AG04450 (cell line): ENCODE measurements at regions not wholly inside any gene's neighbourhood (a gene's known extent, or its start where the extent isn't known, plus 50 kb on each side); places are given as distances from the start of the nearest gene placed in this dataset.

Experiments
- CTCF ChIA-PET: fragments of 300-600, 350-600 bp; formaldehyde crosslinking; extraction: SDS; loops from one replicate; lab custom pipeline; 2022; ENCODE audit warnings: antibody characterized with exemption, inconsistent platforms; lab: Charles Lee
- POLR2A ChIA-PET: fragments of 350-600 bp; formaldehyde crosslinking; extraction: SDS; loops from one replicate; lab custom pipeline; 2021; ENCODE audit warnings: antibody characterized with exemption, inconsistent platforms; lab: Yijun Ruan, JAX
- DNase-seq: peaks from one replicate; pipeline ENCODE4 v3.0.0-alpha.2; 2011; ENCODE audit warnings: low read depth, low spot score
- H3K27ac ChIP-seq: one replicate; pipeline ENCODE4 v1.5.1; 2012; ENCODE audit warnings: low read depth, low read length, control low read depth
- H3K27me3 ChIP-seq: one replicate; pipeline ENCODE4 v1.6.0; 2012; ENCODE audit warnings: low read length; ENCODE audit not compliant: control insufficient read depth, insufficient read depth
- H3K4me3 ChIP-seq: 2 replicates; pipeline ENCODE4 v1.5.1; 2011; ENCODE audit warnings: mild to moderate bottlenecking, low read depth, low read length, control low read depth
- H3K9me3 ChIP-seq: 2 replicates; pipeline ENCODE4 v1.5.1; 2012; ENCODE audit warnings: low read length; ENCODE audit not compliant: control insufficient read depth, insufficient read depth
- TF ChIP-seq, protein P1 (sequence below): IDR thresholded peaks from 2 replicates; pipeline ENCODE4 v1.5.1; 2011; ENCODE audit warnings: low read depth, low read length, control low read depth, inconsistent platforms

DNA sequence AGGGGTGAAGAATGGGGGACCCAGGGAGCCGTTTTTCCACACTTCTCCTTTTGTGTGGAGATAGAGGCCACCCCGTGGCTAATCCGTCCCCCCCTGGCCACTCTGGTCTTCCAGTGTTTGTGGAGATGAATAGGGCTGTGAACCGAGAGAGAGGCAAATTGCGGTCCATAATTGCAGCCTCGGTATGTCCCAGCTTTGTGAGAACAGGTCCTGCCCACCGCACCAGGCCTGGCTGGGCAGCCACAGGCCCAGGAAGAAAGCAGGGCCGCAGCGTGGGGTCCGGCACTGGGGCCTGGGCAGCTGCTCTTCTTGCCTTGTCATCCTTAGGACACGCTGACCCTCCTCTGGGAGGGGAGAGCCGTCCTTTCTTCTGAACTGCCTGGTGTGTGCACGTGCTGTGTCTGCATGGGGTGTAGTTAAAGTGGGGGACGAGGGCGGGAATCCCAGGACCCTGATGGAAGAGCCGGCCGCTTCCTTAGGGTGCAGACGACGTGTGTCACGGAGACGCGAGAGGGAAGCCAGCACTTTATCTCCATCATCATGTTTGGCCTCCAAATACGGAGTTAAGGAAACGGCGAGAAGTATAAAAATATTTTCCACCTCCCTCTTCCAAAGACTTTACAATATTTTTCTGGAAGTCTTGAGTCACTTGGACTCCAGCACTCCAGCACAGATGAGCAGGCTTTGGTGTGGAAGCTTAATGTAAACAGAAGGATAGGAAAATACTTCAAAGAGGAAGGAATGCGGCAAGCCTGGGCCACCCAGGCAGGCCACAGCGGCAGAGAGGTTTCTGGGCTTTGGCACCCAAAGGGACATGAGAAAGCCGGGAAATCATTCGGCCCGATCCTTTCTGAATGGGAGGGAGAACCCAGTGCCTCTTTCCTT lies 1248.4 kb downstream of the BRD1 start:
- no peak overlapping the region for H3K4me3 ChIP-seq
- peaks cover 74% of the 10 kb centered on the region for H3K9me3 ChIP-seq
- H3K27me3 ChIP-seq: no peaks in the 10 kb centered on the region
- ChIA-PET CTCF (no interaction called here), POLR2A (no interaction called here)
- DNase-seq: no peak
- TF ChIP-seq, protein P1, sequence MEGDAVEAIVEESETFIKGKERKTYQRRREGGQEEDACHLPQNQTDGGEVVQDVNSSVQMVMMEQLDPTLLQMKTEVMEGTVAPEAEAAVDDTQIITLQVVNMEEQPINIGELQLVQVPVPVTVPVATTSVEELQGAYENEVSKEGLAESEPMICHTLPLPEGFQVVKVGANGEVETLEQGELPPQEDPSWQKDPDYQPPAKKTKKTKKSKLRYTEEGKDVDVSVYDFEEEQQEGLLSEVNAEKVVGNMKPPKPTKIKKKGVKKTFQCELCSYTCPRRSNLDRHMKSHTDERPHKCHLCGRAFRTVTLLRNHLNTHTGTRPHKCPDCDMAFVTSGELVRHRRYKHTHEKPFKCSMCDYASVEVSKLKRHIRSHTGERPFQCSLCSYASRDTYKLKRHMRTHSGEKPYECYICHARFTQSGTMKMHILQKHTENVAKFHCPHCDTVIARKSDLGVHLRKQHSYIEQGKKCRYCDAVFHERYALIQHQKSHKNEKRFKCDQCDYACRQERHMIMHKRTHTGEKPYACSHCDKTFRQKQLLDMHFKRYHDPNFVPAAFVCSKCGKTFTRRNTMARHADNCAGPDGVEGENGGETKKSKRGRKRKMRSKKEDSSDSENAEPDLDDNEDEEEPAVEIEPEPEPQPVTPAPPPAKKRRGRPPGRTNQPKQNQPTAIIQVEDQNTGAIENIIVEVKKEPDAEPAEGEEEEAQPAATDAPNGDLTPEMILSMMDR: no peak
- no peak overlapping the region for H3K27ac ChIP-seq

DNA sequence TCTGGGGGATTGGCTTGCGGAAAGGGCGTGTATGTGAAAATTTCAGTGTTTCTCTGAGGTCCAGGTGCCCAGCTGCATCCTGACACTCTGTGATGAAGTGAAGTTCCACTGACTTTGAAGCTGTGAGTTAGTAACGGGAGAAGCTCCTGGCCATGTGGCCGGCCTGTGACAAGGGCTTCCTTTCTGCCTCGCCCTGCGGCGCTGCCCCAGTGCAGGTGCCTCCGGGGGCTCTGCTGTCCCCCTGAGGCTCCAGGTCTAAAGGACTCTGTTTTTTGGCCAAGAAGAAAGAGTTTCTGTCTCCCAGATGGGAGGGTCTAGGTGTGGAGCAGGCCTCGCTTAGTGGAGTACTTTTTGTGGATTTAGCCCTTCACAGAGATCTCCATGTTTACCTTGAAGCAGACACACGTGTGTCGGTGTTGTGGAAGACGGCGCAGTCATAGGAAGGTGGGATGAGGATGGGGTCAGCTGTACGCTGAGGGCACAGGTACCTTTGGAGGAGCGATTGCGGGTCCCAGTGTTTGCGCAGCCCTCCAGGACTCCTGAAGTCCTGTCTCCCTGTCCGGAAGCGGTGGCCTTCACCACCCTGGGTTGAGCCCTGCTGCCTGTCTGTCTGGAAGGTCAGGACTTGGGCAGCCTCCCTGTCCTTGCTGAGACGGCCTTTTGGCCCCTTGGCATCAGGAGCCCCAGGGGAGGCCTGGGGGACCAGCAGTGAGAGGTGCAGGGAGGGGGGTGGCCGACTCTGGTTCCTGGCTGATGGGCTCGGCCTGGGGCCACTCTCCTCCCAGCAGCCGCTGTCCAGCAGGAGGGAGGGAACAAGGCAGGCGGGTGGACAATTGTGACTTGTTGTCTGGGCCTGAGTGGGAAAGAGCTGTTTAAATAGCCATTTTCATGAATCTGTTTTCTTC lies 1249.3 kb downstream of the BRD1 start:
- TF ChIP-seq, protein P1: no peak
- no peak for DNase-seq
- H3K27ac ChIP-seq: no peak overlapping the region
- ChIA-PET CTCF (no interaction called here), POLR2A (no interaction called here)
- no peak overlapping the region for H3K4me3 ChIP-seq
- no peaks in the 10 kb centered on the region for H3K27me3 ChIP-seq
- peaks cover 71% of the 10 kb centered on the region for H3K9me3 ChIP-seq

DNA sequence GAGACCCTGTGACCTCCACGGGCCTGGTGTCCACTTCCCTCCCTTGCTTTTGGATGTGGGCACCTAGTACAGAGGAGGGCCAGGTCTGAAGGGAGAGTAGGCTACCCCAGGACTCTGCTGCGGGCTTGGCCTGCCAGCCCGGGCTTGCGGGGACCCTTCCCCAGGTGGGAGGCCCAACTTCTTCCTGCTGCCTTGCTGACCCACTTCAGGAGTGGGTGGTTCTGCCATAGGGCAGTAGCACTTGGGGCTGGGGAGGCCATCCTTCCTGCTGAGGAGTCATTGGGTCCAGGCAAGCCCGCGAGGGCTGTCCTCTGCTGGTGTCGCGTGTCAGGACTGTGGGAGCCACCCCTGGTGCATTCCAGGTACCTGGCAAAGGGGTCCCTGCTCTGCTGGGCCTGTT lies 1250.0 kb downstream of the BRD1 start:
- POLR2A ChIA-PET: no interaction called here
- Histone ChIP-seq H3K27ac (no peak overlapping the region), H3K27me3 (no peaks in the 10 kb centered on the region), H3K4me3 (no peak overlapping the region), H3K9me3 (peaks cover 69% of the 10 kb centered on the region)
- CTCF ChIA-PET: no interaction called here
- no peak for DNase-seq
- TF ChIP-seq, protein P1: no peak

DNA sequence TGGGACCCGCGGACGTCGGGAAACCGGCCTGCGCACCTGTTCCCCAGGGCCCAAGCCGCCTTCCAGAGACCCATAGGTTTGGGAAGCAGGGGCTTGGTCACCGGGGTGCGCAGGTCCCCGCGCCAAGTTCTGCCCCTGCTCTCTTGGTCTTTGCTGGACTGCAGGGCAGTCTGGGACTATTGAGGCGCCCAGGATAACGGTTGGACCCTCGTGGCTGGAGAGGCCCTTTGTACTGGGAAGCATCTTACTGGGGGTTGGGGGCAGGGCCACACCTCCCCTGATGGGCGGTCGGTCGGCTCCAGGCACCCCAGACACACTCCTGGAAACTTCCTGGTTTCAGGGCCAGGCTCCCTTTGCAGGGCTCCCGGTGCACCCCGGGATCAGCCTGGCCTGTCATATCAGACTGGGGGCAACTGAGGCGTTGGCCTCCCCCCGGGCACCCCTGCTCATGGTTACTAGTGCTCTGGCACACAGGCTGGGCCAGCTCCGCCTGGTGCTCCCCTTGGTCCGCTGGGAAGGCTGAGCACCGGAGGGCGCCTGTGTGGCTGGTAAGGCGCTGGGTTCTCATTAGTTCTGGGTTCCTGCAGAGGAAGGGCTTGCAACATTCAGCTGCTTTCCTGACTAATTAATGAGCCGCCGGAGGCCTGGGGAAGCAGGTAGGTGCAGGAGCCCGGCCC lies 1250.5 kb downstream of the BRD1 start:
- Histone ChIP-seq H3K4me3 (no peak overlapping the region), H3K27ac (no peak overlapping the region), H3K9me3 (peaks cover 67% of the 10 kb centered on the region), H3K27me3 (no peaks in the 10 kb centered on the region)
- no peak for DNase-seq
- CTCF ChIA-PET: no interaction called here
- TF ChIP-seq, protein P1: no peak
- POLR2A ChIA-PET: no interaction called here
